DND-41 (cell line): ENCODE measurements at regions not wholly inside any gene's neighbourhood (a gene's known extent, or its start where the extent isn't known, plus 50 kb on each side); places are given as distances from the start of the nearest gene placed in this dataset.

Source experiments
- ATAC-seq: fragments of 200-7000 bp; cut with Tn5 transposase; 3 replicates; pipeline ENCODE4 v1.9.1; 2021; ENCODE audit warnings: low read depth; ENCODE audit not compliant: insufficient read depth
- DNase-seq: peaks from one replicate; pipeline ENCODE4 v3.0.0-alpha.2; 2020
- H2AFZ ChIP-seq: 2 replicates; pipeline ENCODE4 v1.6.0; 2012; ENCODE audit warnings: low read depth, low read length
- H3K27ac ChIP-seq: 2 replicates; pipeline ENCODE4 v1.5.1; 2012; ENCODE audit warnings: low read length, inconsistent platforms
- H3K27me3 ChIP-seq: fragments of 200-600 bp; sonication (generic); 2 replicates; pipeline ENCODE4 v1.6.0; 2012; ENCODE audit warnings: low read length, mild to moderate bottlenecking, inconsistent platforms; ENCODE audit not compliant: insufficient read depth, poor library complexity
- H3K36me3 ChIP-seq: 2 replicates; pipeline ENCODE4 v1.5.1; 2012; ENCODE audit warnings: low read length, inconsistent platforms; ENCODE audit not compliant: insufficient read depth
- H3K4me1 ChIP-seq: 2 replicates; pipeline ENCODE4 v1.5.1; 2012; ENCODE audit warnings: mild to moderate bottlenecking, low read length; ENCODE audit not compliant: insufficient read depth
- H3K4me2 ChIP-seq: 2 replicates; pipeline ENCODE4 v1.6.0; 2012; ENCODE audit warnings: mild to moderate bottlenecking, moderate library complexity, low read length, inconsistent platforms; ENCODE audit not compliant: insufficient read depth
- H3K4me3 ChIP-seq, 2 experiments: fragments of 200-600 bp in 1 of 2; shearing (Covaris generic) in 1 of 2; 2 replicates each; pipeline ENCODE4 v1.5.1; 2012 to 2016; ENCODE audit warnings: inconsistent platforms in 2 of 2, low read length in 2 of 2, mild to moderate bottlenecking in 2 of 2, low read depth in 1 of 2, moderate library complexity in 1 of 2
- H3K79me2 ChIP-seq: 2 replicates; pipeline ENCODE4 v1.6.0; 2012; ENCODE audit warnings: low read length, inconsistent platforms; ENCODE audit not compliant: insufficient read depth
- H3K9ac ChIP-seq: 2 replicates; pipeline ENCODE4 v1.6.0; 2012; ENCODE audit warnings: low read depth, mild to moderate bottlenecking, inconsistent platforms, low read length, moderate library complexity
- H3K9me3 ChIP-seq: 2 replicates; pipeline ENCODE4 v1.5.1; 2012; ENCODE audit warnings: low read length, moderate library complexity, mild to moderate bottlenecking, inconsistent platforms; ENCODE audit not compliant: insufficient read depth, severe bottlenecking
- H4K20me1 ChIP-seq: 2 replicates; pipeline ENCODE4 v1.6.0; 2012; ENCODE audit warnings: low read length; ENCODE audit not compliant: insufficient read depth
- EZH2 ChIP-seq: IDR thresholded peaks from 3 replicates; pipeline ENCODE4 v1.6.1; 2012; ENCODE audit warnings: borderline replicate concordance, low read depth, mild to moderate bottlenecking, moderate library complexity, low read length, inconsistent platforms; ENCODE audit not compliant: severe bottlenecking
- TF ChIP-seq, protein P1 (sequence below): IDR thresholded peaks from 2 replicates; pipeline ENCODE4 v1.5.1; 2012; ENCODE audit warnings: borderline replicate concordance, low read length, moderate library complexity, mild to moderate bottlenecking; ENCODE audit not compliant: poor library complexity, severe bottlenecking; ENCODE audit errors: extremely low read depth

DNA sequence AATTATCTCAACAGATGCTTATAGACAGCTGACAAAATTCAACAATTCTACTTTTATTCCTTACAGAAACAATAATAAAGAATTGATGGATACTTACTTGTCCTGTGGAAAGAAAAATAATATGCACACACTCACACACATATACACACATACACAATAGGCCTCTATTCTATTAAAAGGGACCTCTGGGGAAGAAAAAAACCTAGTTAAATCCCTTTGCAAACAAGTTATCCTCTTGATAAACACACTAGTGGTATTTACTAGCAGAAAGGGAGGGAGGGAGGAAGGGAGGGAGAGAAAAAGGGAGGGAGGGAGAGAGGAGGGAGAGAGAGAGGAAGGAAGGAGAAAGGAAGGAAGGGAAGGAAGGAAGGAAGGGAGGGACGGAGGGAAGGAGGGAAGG lies 486.4 kb downstream of the HINT1 start:
- no peaks in the 10 kb centered on the region for H3K36me3 ChIP-seq
- no peak for ATAC-seq
- no peak for DNase-seq
- H4K20me1 ChIP-seq = no peaks in the 10 kb centered on the region
- no peak overlapping the region for H3K4me3 ChIP-seq
- H3K27me3 ChIP-seq = no peaks in the 10 kb centered on the region
- H3K9ac ChIP-seq = no peak overlapping the region
- no peaks in the 10 kb centered on the region for H3K4me1 ChIP-seq
- H3K79me2 ChIP-seq = no peaks in the 10 kb centered on the region
- no peak overlapping the region for H3K4me2 ChIP-seq
- no peak overlapping the region for H2AFZ ChIP-seq
- no peaks in the 10 kb centered on the region for H3K9me3 ChIP-seq
- TF ChIP-seq EZH2 = no peak
- TF ChIP-seq, protein P1, sequence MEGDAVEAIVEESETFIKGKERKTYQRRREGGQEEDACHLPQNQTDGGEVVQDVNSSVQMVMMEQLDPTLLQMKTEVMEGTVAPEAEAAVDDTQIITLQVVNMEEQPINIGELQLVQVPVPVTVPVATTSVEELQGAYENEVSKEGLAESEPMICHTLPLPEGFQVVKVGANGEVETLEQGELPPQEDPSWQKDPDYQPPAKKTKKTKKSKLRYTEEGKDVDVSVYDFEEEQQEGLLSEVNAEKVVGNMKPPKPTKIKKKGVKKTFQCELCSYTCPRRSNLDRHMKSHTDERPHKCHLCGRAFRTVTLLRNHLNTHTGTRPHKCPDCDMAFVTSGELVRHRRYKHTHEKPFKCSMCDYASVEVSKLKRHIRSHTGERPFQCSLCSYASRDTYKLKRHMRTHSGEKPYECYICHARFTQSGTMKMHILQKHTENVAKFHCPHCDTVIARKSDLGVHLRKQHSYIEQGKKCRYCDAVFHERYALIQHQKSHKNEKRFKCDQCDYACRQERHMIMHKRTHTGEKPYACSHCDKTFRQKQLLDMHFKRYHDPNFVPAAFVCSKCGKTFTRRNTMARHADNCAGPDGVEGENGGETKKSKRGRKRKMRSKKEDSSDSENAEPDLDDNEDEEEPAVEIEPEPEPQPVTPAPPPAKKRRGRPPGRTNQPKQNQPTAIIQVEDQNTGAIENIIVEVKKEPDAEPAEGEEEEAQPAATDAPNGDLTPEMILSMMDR = no peak
- no peak overlapping the region for H3K27ac ChIP-seq

DNA sequence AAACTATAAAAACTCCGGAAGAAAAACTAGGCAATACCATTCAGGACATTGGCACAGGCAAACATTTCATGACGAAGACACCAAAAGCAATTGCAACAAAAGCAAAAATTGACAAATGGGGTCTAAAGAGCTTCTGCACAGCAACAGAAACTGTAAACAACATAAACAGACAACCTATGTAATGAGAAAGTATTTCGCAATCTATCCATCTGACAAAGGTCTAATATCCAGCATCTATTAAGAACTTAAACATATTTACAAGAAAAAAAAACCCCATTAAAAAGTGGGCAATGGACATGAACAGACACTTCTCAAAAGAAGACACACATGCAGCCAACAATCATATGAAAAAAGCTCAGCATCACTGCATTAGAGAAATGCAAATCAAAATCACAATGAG lies 498.6 kb downstream of the HINT1 start:
- Histone ChIP-seq H3K79me2 (no peaks in the 10 kb centered on the region), H3K27ac (no peak overlapping the region), H3K36me3 (no peaks in the 10 kb centered on the region), H3K4me2 (no peak overlapping the region), H3K4me1 (no peaks in the 10 kb centered on the region), H3K9ac (no peak overlapping the region), H4K20me1 (no peaks in the 10 kb centered on the region), H3K9me3 (no peaks in the 10 kb centered on the region), H3K4me3 (no peak overlapping the region), H2AFZ (no peak overlapping the region), H3K27me3 (no peaks in the 10 kb centered on the region)
- TF ChIP-seq, protein P1 = no peak
- no peak for TF ChIP-seq EZH2
- DNase-seq = no peak
- ATAC-seq = no peak

DNA sequence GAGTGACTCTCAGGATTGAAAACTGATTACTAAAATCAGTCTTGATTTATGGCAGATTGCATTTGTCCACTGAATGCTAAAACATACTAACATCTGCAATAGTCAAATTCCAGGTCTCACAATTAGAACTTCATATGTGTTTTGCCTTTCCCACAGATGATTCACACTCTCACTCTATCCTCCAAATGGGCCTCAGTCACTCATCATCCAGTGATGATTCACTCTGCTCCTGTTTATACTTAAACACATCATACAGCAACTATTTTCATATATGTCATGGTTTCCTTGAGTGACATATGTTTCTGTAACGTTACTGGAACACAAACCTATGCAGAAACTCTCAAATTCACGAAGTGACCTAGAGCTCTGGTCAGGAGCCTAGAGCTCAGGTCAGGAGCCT lies 512.9 kb downstream of the HINT1 start:
- H2AFZ ChIP-seq = no peak overlapping the region
- no peak for ATAC-seq

More for the DNA sequence above, 512.9 kb downstream of the HINT1 start:
- Histone ChIP-seq H3K9ac (no peak overlapping the region), H4K20me1 (no peaks in the 10 kb centered on the region), H3K9me3 (no peaks in the 10 kb centered on the region), H3K36me3 (no peaks in the 10 kb centered on the region), H3K4me2 (no peak overlapping the region), H3K79me2 (no peaks in the 10 kb centered on the region), H3K27ac (no peak overlapping the region), H3K27me3 (no peaks in the 10 kb centered on the region), H3K4me1 (no peaks in the 10 kb centered on the region), H3K4me3 (no peak overlapping the region)
- TF ChIP-seq, protein P1 = no peak
- TF ChIP-seq EZH2 = no peak
- no peak for DNase-seq
